ENCODE measurements at regions not wholly inside any gene's neighbourhood (a gene's known extent, or its start where the extent isn't known, plus 50 kb on each side); places are given as distances from the start of the nearest gene placed in this dataset.

- TF ChIP-seq, protein P1, sequence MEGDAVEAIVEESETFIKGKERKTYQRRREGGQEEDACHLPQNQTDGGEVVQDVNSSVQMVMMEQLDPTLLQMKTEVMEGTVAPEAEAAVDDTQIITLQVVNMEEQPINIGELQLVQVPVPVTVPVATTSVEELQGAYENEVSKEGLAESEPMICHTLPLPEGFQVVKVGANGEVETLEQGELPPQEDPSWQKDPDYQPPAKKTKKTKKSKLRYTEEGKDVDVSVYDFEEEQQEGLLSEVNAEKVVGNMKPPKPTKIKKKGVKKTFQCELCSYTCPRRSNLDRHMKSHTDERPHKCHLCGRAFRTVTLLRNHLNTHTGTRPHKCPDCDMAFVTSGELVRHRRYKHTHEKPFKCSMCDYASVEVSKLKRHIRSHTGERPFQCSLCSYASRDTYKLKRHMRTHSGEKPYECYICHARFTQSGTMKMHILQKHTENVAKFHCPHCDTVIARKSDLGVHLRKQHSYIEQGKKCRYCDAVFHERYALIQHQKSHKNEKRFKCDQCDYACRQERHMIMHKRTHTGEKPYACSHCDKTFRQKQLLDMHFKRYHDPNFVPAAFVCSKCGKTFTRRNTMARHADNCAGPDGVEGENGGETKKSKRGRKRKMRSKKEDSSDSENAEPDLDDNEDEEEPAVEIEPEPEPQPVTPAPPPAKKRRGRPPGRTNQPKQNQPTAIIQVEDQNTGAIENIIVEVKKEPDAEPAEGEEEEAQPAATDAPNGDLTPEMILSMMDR (IDR thresholded peaks at IDR 0.05): no peak
- TF ChIP-seq POLR2A (IDR thresholded peaks at IDR 0.05): no peak
- no peak for TF ChIP-seq EP300 (IDR thresholded peaks at IDR 0.05)
Measured at GRCh38 chr17:71983828-71984227, 137.0 kb upstream of the SOX9 start.
